H9 (cell line): ENCODE measurements at regions not wholly inside any gene's neighbourhood (a gene's known extent, or its start where the extent isn't known, plus 50 kb on each side); places are given as distances from the start of the nearest gene placed in this dataset.

Experiments
- DNase-seq: peaks from one replicate; pipeline ENCODE4 v3.0.0-alpha.2; 2017
- H2AFZ ChIP-seq: one replicate; pipeline ENCODE4 v1.6.1; 2013; ENCODE audit warnings: mild to moderate bottlenecking, low read length, control low read depth, moderate library complexity
- H2AK5ac ChIP-seq: 2 replicates; pipeline ENCODE4 v1.6.1; 2013; ENCODE audit warnings: low read length, control low read depth, mixed read lengths; ENCODE audit not compliant: insufficient read length
- H2BK120ac ChIP-seq: one replicate; pipeline ENCODE4 v1.6.1; 2013; ENCODE audit warnings: low read depth, mild to moderate bottlenecking, low read length, control low read depth, inconsistent platforms; ENCODE audit not compliant: poor library complexity, severe bottlenecking
- H2BK12ac ChIP-seq: 2 replicates; pipeline ENCODE4 v1.6.1; 2013; ENCODE audit warnings: low read length, control low read depth, mixed read lengths, low read depth; ENCODE audit not compliant: insufficient read length
- H2BK15ac ChIP-seq: 2 replicates; pipeline ENCODE4 v1.6.1; 2013; ENCODE audit warnings: low read depth, low read length, control low read depth
- H2BK20ac ChIP-seq: one replicate; pipeline ENCODE4 v1.6.1; 2013; ENCODE audit warnings: low read depth, mild to moderate bottlenecking, low read length, control low read depth, inconsistent platforms; ENCODE audit not compliant: poor library complexity, severe bottlenecking
- H2BK5ac ChIP-seq: 2 replicates; pipeline ENCODE4 v1.6.1; 2013; ENCODE audit warnings: low read length, control low read depth, mixed read lengths; ENCODE audit not compliant: insufficient read length
- H3K14ac ChIP-seq: 2 replicates; pipeline ENCODE4 v1.6.1; 2013; ENCODE audit warnings: low read length, control low read depth; ENCODE audit not compliant: insufficient read depth
- H3K18ac ChIP-seq: 2 replicates; pipeline ENCODE4 v1.6.1; 2013; ENCODE audit warnings: low read depth, mild to moderate bottlenecking, mixed read lengths, low read length, control low read depth; ENCODE audit not compliant: insufficient read length
- H3K23ac ChIP-seq: 2 replicates; pipeline ENCODE4 v1.6.1; 2013; ENCODE audit warnings: low read length, control low read depth, mixed read lengths, low read depth; ENCODE audit not compliant: insufficient read length
- H3K23me2 ChIP-seq: 2 replicates; pipeline ENCODE4 v1.6.1; 2013; ENCODE audit warnings: low read depth, mild to moderate bottlenecking, mixed read lengths, low read length, control low read depth; ENCODE audit not compliant: insufficient read length, poor library complexity, severe bottlenecking
- H3K27ac ChIP-seq: 2 replicates; pipeline ENCODE4 v1.5.1; 2013; ENCODE audit warnings: low read length, control low read depth, mixed read lengths, low read depth; ENCODE audit not compliant: insufficient read length
- H3K27me3 ChIP-seq: 2 replicates; pipeline ENCODE4 v1.6.1; 2013; ENCODE audit warnings: low read length, control low read depth, inconsistent platforms; ENCODE audit not compliant: insufficient read depth
- H3K4ac ChIP-seq: 2 replicates; pipeline ENCODE4 v1.6.1; 2013; ENCODE audit warnings: low read depth, mild to moderate bottlenecking, control low read depth, inconsistent platforms, low read length, moderate library complexity
- H3K4me1 ChIP-seq: 2 replicates; pipeline ENCODE4 v1.6.1; 2013; ENCODE audit warnings: low read length, control low read depth, inconsistent platforms; ENCODE audit not compliant: insufficient read depth
- H3K4me2 ChIP-seq: 2 replicates; pipeline ENCODE4 v1.6.1; 2013; ENCODE audit warnings: low read length, control low read depth, mixed read lengths; ENCODE audit not compliant: insufficient read length, insufficient read depth
- H3K56ac ChIP-seq: 2 replicates; pipeline ENCODE4 v1.6.1; 2013; ENCODE audit warnings: low read depth, mild to moderate bottlenecking, mixed read lengths, low read length, control low read depth; ENCODE audit not compliant: insufficient read length
- H3K79me1 ChIP-seq: 2 replicates; pipeline ENCODE4 v1.6.1; 2013; ENCODE audit warnings: low read depth, mild to moderate bottlenecking, moderate library complexity, low read length, control low read depth, inconsistent platforms; ENCODE audit not compliant: insufficient read depth, poor library complexity, severe bottlenecking
- H3K79me2 ChIP-seq: 2 replicates; pipeline ENCODE4 v1.6.1; 2013; ENCODE audit warnings: low read length, control low read depth, inconsistent platforms; ENCODE audit not compliant: insufficient read depth
- H3K9ac ChIP-seq: 2 replicates; pipeline ENCODE4 v1.6.1; 2013; ENCODE audit warnings: low read length, control low read depth, mixed read lengths; ENCODE audit not compliant: insufficient read length; ENCODE audit errors: extremely low read depth
- H3K9me3 ChIP-seq: one replicate; pipeline ENCODE4 v1.6.1; 2013; ENCODE audit warnings: low read depth, low read length, inconsistent platforms; ENCODE audit not compliant: control insufficient read depth
- H3T11ph ChIP-seq: one replicate; pipeline ENCODE4 v1.6.1; 2013; ENCODE audit warnings: mild to moderate bottlenecking, low read length, control low read depth, inconsistent platforms
- H4K20me1 ChIP-seq: one replicate; pipeline ENCODE4 v1.6.1; 2013; ENCODE audit not compliant: control insufficient read depth, insufficient read length, insufficient read depth
- H4K5ac ChIP-seq: 2 replicates; pipeline ENCODE4 v1.6.1; 2013; ENCODE audit warnings: low read depth, mild to moderate bottlenecking, mixed read lengths, low read length, control low read depth; ENCODE audit not compliant: insufficient read length
- H4K8ac ChIP-seq: replicated peaks from 2 replicates; pipeline ENCODE4 v1.6.1; 2013; ENCODE audit warnings: low read length, control low read depth, mixed read lengths, low read depth; ENCODE audit not compliant: insufficient read length
- H4K91ac ChIP-seq: 2 replicates; pipeline ENCODE4 v1.6.1; 2013; ENCODE audit warnings: low read depth, mild to moderate bottlenecking, moderate library complexity, mixed read lengths, low read length, control low read depth; ENCODE audit not compliant: insufficient read length
- H3K27ac Mint-ChIP-seq, 3 experiments: 2 replicates in 2 of 3; 3 replicates in 1 of 3; pipeline ENCODE4 v1.8.0; 2020 to 2021; ENCODE audit warnings: mixed read lengths in 3 of 3, mild to moderate bottlenecking in 1 of 3, moderate library complexity in 1 of 3
- H3K27me3 Mint-ChIP-seq: 2 replicates; pipeline ENCODE4 v1.8.0; 2021; ENCODE audit warnings: low read depth, mild to moderate bottlenecking, moderate library complexity, mixed read lengths
- H3K36me3 Mint-ChIP-seq, 3 experiments: 2 replicates in 2 of 3; 3 replicates in 1 of 3; pipeline ENCODE4 v1.8.0; 2020 to 2021; ENCODE audit warnings: low read depth in 3 of 3, mixed read lengths in 3 of 3; ENCODE audit not compliant: insufficient read depth in 1 of 3
- H3K4me1 Mint-ChIP-seq, 2 experiments: 2 replicates each; pipeline ENCODE4 v1.8.0; 2020; ENCODE audit warnings: mixed read lengths in 2 of 2
- H3K4me3 Mint-ChIP-seq, 2 experiments: 2 replicates in 1 of 2; 3 replicates in 1 of 2; pipeline ENCODE4 v1.8.0; 2020 to 2021; ENCODE audit warnings: mild to moderate bottlenecking in 2 of 2, mixed read lengths in 2 of 2, moderate library complexity in 1 of 2
- H3K9me3 Mint-ChIP-seq, 2 experiments: 2 replicates in 1 of 2; 3 replicates in 1 of 2; pipeline ENCODE4 v1.8.0; 2020; ENCODE audit warnings: mild to moderate bottlenecking in 2 of 2, mixed read lengths in 2 of 2, moderate library complexity in 1 of 2
- TF ChIP-seq, protein P1 (sequence below): fragments of 200-600 bp; sonication (generic); conservative IDR thresholded peaks from 3 replicates; pipeline ENCODE4 v1.8.0; 2021; ENCODE audit warnings: antibody characterized with exemption, mild to moderate bottlenecking

DNA sequence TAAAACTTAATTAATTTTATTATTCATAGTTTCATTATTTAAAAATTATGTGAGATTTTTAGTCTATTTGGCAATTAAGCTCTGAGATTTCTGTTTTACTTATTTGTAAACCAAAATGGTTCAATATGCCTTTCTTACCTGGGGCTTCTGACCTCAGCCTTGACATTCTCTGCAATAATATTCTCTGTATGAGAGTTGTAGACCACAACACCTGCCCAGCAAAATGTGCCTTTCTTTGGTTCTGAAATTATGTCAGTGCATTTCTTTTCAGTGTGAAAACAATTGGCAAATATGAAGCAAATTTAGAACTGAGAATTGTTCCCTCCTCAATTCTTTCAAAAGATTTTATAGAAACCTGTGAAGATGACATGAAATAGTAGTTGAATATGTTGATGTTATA is 426.4 kb upstream of the FZD8 start:
- Mint-ChIP-seq H3K9me3 (peaks cover 7 to 14% of the 10 kb centered on the region in 2 experiments; a peak in 3 of 5 replicates), H3K27me3 (peaks cover 1% of the 10 kb centered on the region; the same call in 1 of the 2 replicates), H3K27ac (no peak overlapping the region), H3K4me3 (no peak overlapping the region), H3K36me3 (peaks cover 0 to 5% (median 2%) of the 10 kb centered on the region in 3 experiments; a peak in 2 of 7 replicates), H3K4me1 (no peaks in the 10 kb centered on the region)
- Histone ChIP-seq H4K8ac (no peak overlapping the region), H3K79me1 (no peaks in the 10 kb centered on the region), H3K4ac (no peak overlapping the region), H3K56ac (no peak overlapping the region), H2BK20ac (no peak overlapping the region), H2AK5ac (no peak overlapping the region), H3K79me2 (no peaks in the 10 kb centered on the region), H2BK12ac (no peak overlapping the region), H3K9me3 (no peaks in the 10 kb centered on the region), H3K27ac (no peak overlapping the region), H2BK120ac (no peak overlapping the region), H2BK15ac (no peak overlapping the region), H2AFZ (no peak overlapping the region), H3K4me2 (no peak overlapping the region), H4K5ac (no peak overlapping the region), H3K27me3 (no peaks in the 10 kb centered on the region), H3K4me1 (no peaks in the 10 kb centered on the region), H3K23ac (no peak overlapping the region), H4K91ac (no peak overlapping the region), H3K14ac (no peak overlapping the region), H3K23me2 (no peaks in the 10 kb centered on the region), H3K18ac (no peak overlapping the region), H3T11ph (no peak overlapping the region), H3K9ac (no peak overlapping the region), H2BK5ac (no peak overlapping the region), H4K20me1 (no peaks in the 10 kb centered on the region)
- TF ChIP-seq, protein P1, sequence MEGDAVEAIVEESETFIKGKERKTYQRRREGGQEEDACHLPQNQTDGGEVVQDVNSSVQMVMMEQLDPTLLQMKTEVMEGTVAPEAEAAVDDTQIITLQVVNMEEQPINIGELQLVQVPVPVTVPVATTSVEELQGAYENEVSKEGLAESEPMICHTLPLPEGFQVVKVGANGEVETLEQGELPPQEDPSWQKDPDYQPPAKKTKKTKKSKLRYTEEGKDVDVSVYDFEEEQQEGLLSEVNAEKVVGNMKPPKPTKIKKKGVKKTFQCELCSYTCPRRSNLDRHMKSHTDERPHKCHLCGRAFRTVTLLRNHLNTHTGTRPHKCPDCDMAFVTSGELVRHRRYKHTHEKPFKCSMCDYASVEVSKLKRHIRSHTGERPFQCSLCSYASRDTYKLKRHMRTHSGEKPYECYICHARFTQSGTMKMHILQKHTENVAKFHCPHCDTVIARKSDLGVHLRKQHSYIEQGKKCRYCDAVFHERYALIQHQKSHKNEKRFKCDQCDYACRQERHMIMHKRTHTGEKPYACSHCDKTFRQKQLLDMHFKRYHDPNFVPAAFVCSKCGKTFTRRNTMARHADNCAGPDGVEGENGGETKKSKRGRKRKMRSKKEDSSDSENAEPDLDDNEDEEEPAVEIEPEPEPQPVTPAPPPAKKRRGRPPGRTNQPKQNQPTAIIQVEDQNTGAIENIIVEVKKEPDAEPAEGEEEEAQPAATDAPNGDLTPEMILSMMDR, result no peak
- no peak for DNase-seq
